ACC112 (cell line): ENCODE measurements at regions not wholly inside any gene's neighbourhood (a gene's known extent, or its start where the extent isn't known, plus 50 kb on each side); places are given as distances from the start of the nearest gene placed in this dataset.
"Not testable (repeated sequence)": the region's sequence is repeated elsewhere in the genome, so short reads cannot be mapped to it uniquely, and the experiment has no call there.

ENCODE experiments used
- H2AFZ ChIP-seq: fragments of 200-600 bp; sonication (generic); one replicate; pipeline ENCODE4 v1.6.0; 2017; ENCODE audit warnings: antibody characterized with exemption, low read length; ENCODE audit not compliant: unreplicated experiment
- H3K27ac ChIP-seq: fragments of 200-600 bp; sonication (generic); 2 replicates; pipeline ENCODE4 v1.5.1; 2014; ENCODE audit warnings: low read depth, mild to moderate bottlenecking, antibody characterized with exemption, low read length, moderate library complexity
- H3K27me3 ChIP-seq: fragments of 200-600 bp; sonication (generic); 2 replicates; pipeline ENCODE4 v1.6.1; 2014; ENCODE audit warnings: mild to moderate bottlenecking, antibody characterized with exemption, low read length, moderate library complexity, mixed read lengths; ENCODE audit not compliant: insufficient read depth
- H3K36me3 ChIP-seq: fragments of 200-600 bp; sonication (generic); 2 replicates; pipeline ENCODE4 v1.6.1; 2016; ENCODE audit warnings: mild to moderate bottlenecking, antibody characterized with exemption, low read length, moderate library complexity, mixed read lengths; ENCODE audit not compliant: insufficient read depth
- H3K4me1 ChIP-seq: fragments of 200-600 bp; sonication (generic); one replicate; pipeline ENCODE4 v1.6.1; 2016; ENCODE audit warnings: low read length, mixed read lengths; ENCODE audit not compliant: insufficient read depth, unreplicated experiment, control insufficient read depth
- H3K4me3 ChIP-seq: fragments of 200-600 bp; sonication (generic); 2 replicates; pipeline ENCODE4 v1.5.1; 2014; ENCODE audit warnings: mild to moderate bottlenecking, low read depth, low read length
- H3K79me2 ChIP-seq: fragments of 200-600 bp; sonication (generic); one replicate; pipeline ENCODE4 v1.6.0; 2016; ENCODE audit warnings: low read length; ENCODE audit not compliant: control insufficient read depth, unreplicated experiment, insufficient read depth

- Histone ChIP-seq H3K27me3 (no peaks in the 10 kb centered on the region), H3K79me2 (no peaks in the 10 kb centered on the region), H3K4me3 (no peak overlapping the region), H3K36me3 (no peaks in the 10 kb centered on the region), H3K4me1 (no peaks in the 10 kb centered on the region), H2AFZ (no peak overlapping the region), H3K27ac (no peak overlapping the region)
These were observed 117.3 kb upstream of the PZP start for GRCh38 chr12:9325471-9325870.

- Histone ChIP-seq H3K4me3 (no peak overlapping the region), H3K79me2 (no peaks in the 10 kb centered on the region), H3K36me3 (no peaks in the 10 kb centered on the region), H3K27me3 (no peaks in the 10 kb centered on the region), H3K27ac (no peak overlapping the region), H2AFZ (no peak overlapping the region), H3K4me1 (no peaks in the 10 kb centered on the region)
These were observed 116.6 kb upstream of the PZP start for GRCh38 chr12:9324782-9325181.

GRCh38 chr12:9323144-9323681 is 115.0 kb upstream of the PZP start:
- H3K79me2 ChIP-seq = no peaks in the 10 kb centered on the region
- H3K4me3 ChIP-seq = no peak overlapping the region
- no peak overlapping the region for H2AFZ ChIP-seq
- no peaks in the 10 kb centered on the region for H3K4me1 ChIP-seq
- H3K27ac ChIP-seq = no peak overlapping the region
- H3K36me3 ChIP-seq = no peaks in the 10 kb centered on the region
- no peaks in the 10 kb centered on the region for H3K27me3 ChIP-seq

- H3K36me3 ChIP-seq = no peaks in the 10 kb centered on the region
- H3K79me2 ChIP-seq = no peaks in the 10 kb centered on the region
- no peak overlapping the region for H2AFZ ChIP-seq
- H3K27me3 ChIP-seq = no peaks in the 10 kb centered on the region
- H3K27ac ChIP-seq = no peak overlapping the region
- no peak overlapping the region for H3K4me3 ChIP-seq
- no peaks in the 10 kb centered on the region for H3K4me1 ChIP-seq
These were observed 111.6 kb upstream of the PZP start for GRCh38 chr12:9319842-9320173.

- H3K4me3 ChIP-seq = no peak overlapping the region
- no peaks in the 10 kb centered on the region for H3K36me3 ChIP-seq
- H3K4me1 ChIP-seq = no peaks in the 10 kb centered on the region
- no peak overlapping the region for H3K27ac ChIP-seq
- no peak overlapping the region for H2AFZ ChIP-seq
- no peaks in the 10 kb centered on the region for H3K79me2 ChIP-seq
- no peaks in the 10 kb centered on the region for H3K27me3 ChIP-seq
These were observed 111.0 kb upstream of the PZP start for GRCh38 chr12:9319044-9319841.

- not testable (repeated sequence) for H3K36me3 ChIP-seq, H3K4me3 ChIP-seq, H3K4me1 ChIP-seq, H3K79me2 ChIP-seq, H3K27ac ChIP-seq, H2AFZ ChIP-seq, H3K27me3 ChIP-seq
These were observed 105.3 kb upstream of the PZP start for GRCh38 chr12:9313479-9313878.

GRCh38 chr12:9312406-9313392 is 104.5 kb upstream of the PZP start:
- not testable (repeated sequence) for H3K27ac ChIP-seq, H3K4me3 ChIP-seq, H3K4me1 ChIP-seq, H3K27me3 ChIP-seq, H3K79me2 ChIP-seq, H3K36me3 ChIP-seq, H2AFZ ChIP-seq

GRCh38 chr12:9311454-9311853 is 103.3 kb upstream of the PZP start:
- H3K27me3 ChIP-seq, H3K27ac ChIP-seq, H3K4me1 ChIP-seq, H3K79me2 ChIP-seq, H3K4me3 ChIP-seq, H3K36me3 ChIP-seq, H2AFZ ChIP-seq: not testable (repeated sequence)

- not testable (repeated sequence) for H3K4me1 ChIP-seq, H3K36me3 ChIP-seq, H3K27me3 ChIP-seq, H3K27ac ChIP-seq, H3K4me3 ChIP-seq, H2AFZ ChIP-seq, H3K79me2 ChIP-seq
These were observed 102.5 kb upstream of the PZP start for GRCh38 chr12:9310645-9311044.

- not testable (repeated sequence) for H3K4me1 ChIP-seq, H3K27ac ChIP-seq, H3K4me3 ChIP-seq, H2AFZ ChIP-seq, H3K36me3 ChIP-seq, H3K27me3 ChIP-seq, H3K79me2 ChIP-seq
These were observed 101.6 kb upstream of the PZP start for GRCh38 chr12:9309749-9310148.

GRCh38 chr12:9308745-9309144 is 100.5 kb upstream of the PZP start:
- not testable (repeated sequence) for H3K79me2 ChIP-seq, H3K4me3 ChIP-seq, H3K4me1 ChIP-seq, H3K36me3 ChIP-seq, H3K27ac ChIP-seq, H2AFZ ChIP-seq, H3K27me3 ChIP-seq
